Fibroblast of lung (primary cell): ENCODE measurements at regions not wholly inside any gene's neighbourhood (a gene's known extent, or its start where the extent isn't known, plus 50 kb on each side); places are given as distances from the start of the nearest gene placed in this dataset.

Experiments
- DNase-seq, 2 donors: peaks; one replicate each; pipeline versions ENCODE4 v3.0.0 to v3.0.0-alpha.2; 2010; ENCODE audit warnings: low read depth in 2 of 2
- H2AFZ ChIP-seq: 2 replicates; pipeline ENCODE4 v1.5.1; 2012; ENCODE audit warnings: low read length, control low read depth, inconsistent platforms
- H3K27ac ChIP-seq: 2 replicates; pipeline ENCODE4 v1.5.1; 2011; ENCODE audit warnings: low read length, control low read depth; ENCODE audit not compliant: insufficient read depth
- H3K27me3 ChIP-seq: 2 replicates; pipeline ENCODE4 v1.5.1; 2011; ENCODE audit warnings: mild to moderate bottlenecking, low read length; ENCODE audit not compliant: control insufficient read depth, insufficient read depth
- H3K36me3 ChIP-seq: 2 replicates; pipeline ENCODE4 v1.5.1; 2011; ENCODE audit warnings: low read length; ENCODE audit not compliant: control insufficient read depth, insufficient read depth
- H3K4me1 ChIP-seq: 2 replicates; pipeline ENCODE4 v1.5.1; 2011; ENCODE audit warnings: low read length; ENCODE audit not compliant: control insufficient read depth, insufficient read depth; ENCODE audit errors: extremely low read depth
- H3K4me2 ChIP-seq: 2 replicates; pipeline ENCODE4 v1.5.1; 2011; ENCODE audit warnings: low read length, control low read depth; ENCODE audit not compliant: insufficient read depth; ENCODE audit errors: extremely low read depth
- H3K4me3 ChIP-seq, 4 experiments: fragments of 200-600 bp in 1 of 4; sonication (generic) in 1 of 4; replicated peaks in 1 of 4; 2 replicates each; pipeline ENCODE4 v1.5.1; 2011 to 2016; ENCODE audit warnings: low read length in 4 of 4, low read depth in 3 of 4, mild to moderate bottlenecking in 3 of 4, control low read depth in 2 of 4, inconsistent platforms in 1 of 4, mixed read lengths in 1 of 4; ENCODE audit not compliant: insufficient read depth in 1 of 4; ENCODE audit errors: control extremely low read depth in 1 of 4
- H3K79me2 ChIP-seq: 2 replicates; pipeline ENCODE4 v1.5.1; 2012; ENCODE audit warnings: mild to moderate bottlenecking, low read length, inconsistent platforms; ENCODE audit not compliant: control insufficient read depth, insufficient read depth
- H3K9ac ChIP-seq: 2 replicates; pipeline ENCODE4 v1.5.1; 2011; ENCODE audit warnings: mild to moderate bottlenecking, low read length, control low read depth; ENCODE audit not compliant: insufficient read depth
- H3K9me3 ChIP-seq: 2 replicates; pipeline ENCODE4 v1.5.1; 2012; ENCODE audit warnings: low read depth, low read length; ENCODE audit not compliant: control insufficient read depth, insufficient read depth
- H4K20me1 ChIP-seq: 2 replicates; pipeline ENCODE4 v1.5.1; 2011; ENCODE audit warnings: low read length; ENCODE audit not compliant: control insufficient read depth, insufficient read depth; ENCODE audit errors: extremely low read depth
- CTCF ChIP-seq, 2 donors: IDR thresholded peaks in 1 of 2; conservative IDR thresholded peaks in 1 of 2; 1 replicate in 1 of 2; 2 replicates in 1 of 2; pipeline ENCODE4 v1.5.1; 2011 to 2012; ENCODE audit warnings: low read length in 2 of 2, control low read depth in 1 of 2, inconsistent platforms in 1 of 2, low read depth in 1 of 2, mild to moderate bottlenecking in 1 of 2
- EZH2 ChIP-seq: IDR thresholded peaks from 2 replicates; pipeline ENCODE4 v1.5.1; 2012; ENCODE audit warnings: low read length, control low read depth, mild to moderate bottlenecking; ENCODE audit errors: missing control alignments

GRCh38 chr5:89211836-89212235 is 328.9 kb upstream of the MEF2C start:
- peak; percentile 80 to 97 for DNase-seq
- H3K9me3 ChIP-seq = no peaks in the 10 kb centered on the region
- H3K27me3 ChIP-seq = no peaks in the 10 kb centered on the region
- peak overlapping the region; percentile 19 for H3K4me2 ChIP-seq
- TF ChIP-seq CTCF (conservative IDR thresholded peaks at IDR 0.05 in 1 of 2, IDR thresholded peaks at IDR 0.05 in 1 of 2; ENCODE audit: low read depth in 1 of 2, low read length in 2 of 2) (no peak), EZH2 (no peak)
- peak overlapping the region; percentile 18 for H3K27ac ChIP-seq
- no peaks in the 10 kb centered on the region for H3K79me2 ChIP-seq
- no peaks in the 10 kb centered on the region for H3K36me3 ChIP-seq
- no peak overlapping the region for H3K9ac ChIP-seq
- no peak overlapping the region for H2AFZ ChIP-seq
- no peak overlapping the region for H3K4me3 ChIP-seq
- H4K20me1 ChIP-seq = no peaks in the 10 kb centered on the region
- peaks cover 2% of the 10 kb centered on the region for H3K4me1 ChIP-seq

- no peak overlapping the region for H3K4me3 ChIP-seq
- H3K36me3 ChIP-seq = no peaks in the 10 kb centered on the region
- no peak overlapping the region for H3K9ac ChIP-seq
These were observed 325.8 kb upstream of the MEF2C start for GRCh38 chr5:89208811-89209210.

GRCh38 chr5:89208392-89208791 is 325.4 kb upstream of the MEF2C start:
- H3K4me1 ChIP-seq = peaks cover 2% of the 10 kb centered on the region
- H3K79me2 ChIP-seq = no peaks in the 10 kb centered on the region
- no peak overlapping the region for H3K4me2 ChIP-seq
- no peaks in the 10 kb centered on the region for H4K20me1 ChIP-seq
- no peak overlapping the region for H3K9ac ChIP-seq
- no peak overlapping the region for H2AFZ ChIP-seq
- H3K9me3 ChIP-seq = no peaks in the 10 kb centered on the region
- no peak for DNase-seq
- no peak overlapping the region for H3K27ac ChIP-seq
- no peaks in the 10 kb centered on the region for H3K27me3 ChIP-seq
- H3K4me3 ChIP-seq = no peak overlapping the region
- H3K36me3 ChIP-seq = no peaks in the 10 kb centered on the region
- TF ChIP-seq EZH2 (no peak), CTCF (conservative IDR thresholded peaks at IDR 0.05 in 1 of 2, IDR thresholded peaks at IDR 0.05 in 1 of 2; ENCODE audit: low read depth in 1 of 2, low read length in 2 of 2) (no peak)

More at GRCh38 chr5:89208811-89209210, 325.8 kb upstream of the MEF2C start:
- Histone ChIP-seq H3K79me2 (no peaks in the 10 kb centered on the region), H3K4me1 (peaks cover 2% of the 10 kb centered on the region), H3K9me3 (no peaks in the 10 kb centered on the region), H3K27me3 (no peaks in the 10 kb centered on the region), H3K4me2 (no peak overlapping the region), H4K20me1 (no peaks in the 10 kb centered on the region), H2AFZ (no peak overlapping the region), H3K27ac (no peak overlapping the region)
- TF ChIP-seq EZH2 = no peak
- TF ChIP-seq CTCF (conservative IDR thresholded peaks at IDR 0.05 in 1 of 2, IDR thresholded peaks at IDR 0.05 in 1 of 2; ENCODE audit: low read depth in 1 of 2, low read length in 2 of 2) = no peak
- no peak for DNase-seq
